Keratinocyte (primary cell): ENCODE measurements at regions not wholly inside any gene's neighbourhood (a gene's known extent, or its start where the extent isn't known, plus 50 kb on each side); places are given as distances from the start of the nearest gene placed in this dataset.

Experiments used
- DNase-seq: peaks from one replicate; pipeline ENCODE4 v3.0.0-alpha.2; 2011; ENCODE audit warnings: low read depth, missing footprints, low spot score
- FAIRE-seq: peaks from 2 replicates; lab custom pipeline; 2011; peaks lifted over from hg19 to GRCh38; lab: Jason Lieb, UNC
- H2AFZ ChIP-seq: 2 replicates; pipeline ENCODE4 v1.6.0; 2012; ENCODE audit warnings: low read length, control low read depth, inconsistent platforms; ENCODE audit not compliant: control insufficient read depth
- H3K27ac ChIP-seq: 2 replicates; pipeline ENCODE4 v1.5.1; 2011; ENCODE audit warnings: low read length; ENCODE audit not compliant: control insufficient read depth, insufficient read depth
- H3K27me3 ChIP-seq: 3 replicates; pipeline ENCODE4 v1.6.0; 2011; ENCODE audit warnings: low read length; ENCODE audit not compliant: control insufficient read depth, insufficient read depth; ENCODE audit errors: extremely low read depth
- H3K36me3 ChIP-seq, 2 experiments: 2 replicates in 1 of 2; 3 replicates in 1 of 2; pipeline ENCODE4 v1.5.1; 2011; ENCODE audit warnings: low read length in 2 of 2, mild to moderate bottlenecking in 1 of 2; ENCODE audit not compliant: control insufficient read depth in 2 of 2, insufficient read depth in 2 of 2; ENCODE audit errors: extremely low read depth in 1 of 2
- H3K4me1 ChIP-seq: 3 replicates; pipeline ENCODE4 v1.5.1; 2011; ENCODE audit warnings: low read length; ENCODE audit not compliant: control insufficient read depth, insufficient read depth; ENCODE audit errors: extremely low read depth
- H3K4me2 ChIP-seq: 3 replicates; pipeline ENCODE4 v1.6.0; 2011; ENCODE audit warnings: low read depth, low read length; ENCODE audit not compliant: control insufficient read depth, insufficient read depth; ENCODE audit errors: extremely low read depth
- H3K4me3 ChIP-seq, 3 experiments: fragments of 200-600 bp in 1 of 3; sonication (generic) in 1 of 3; 2 replicates in 2 of 3; 3 replicates in 1 of 3; pipeline ENCODE4 v1.5.1; 2011 to 2016; ENCODE audit warnings: low read length in 3 of 3, mild to moderate bottlenecking in 3 of 3, control low read depth in 2 of 3, inconsistent platforms in 1 of 3, low read depth in 1 of 3, mixed read lengths in 1 of 3, mixed run types in 1 of 3, moderate library complexity in 1 of 3; ENCODE audit not compliant: control insufficient read depth in 2 of 3, insufficient read depth in 2 of 3; ENCODE audit errors: extremely low read depth in 1 of 3
- H3K79me2 ChIP-seq: 2 replicates; pipeline ENCODE4 v1.6.0; 2012; ENCODE audit warnings: low read length; ENCODE audit not compliant: control insufficient read depth, insufficient read depth
- H3K9ac ChIP-seq: 3 replicates; pipeline ENCODE4 v1.6.0; 2011; ENCODE audit warnings: low read length; ENCODE audit not compliant: control insufficient read depth, insufficient read depth; ENCODE audit errors: extremely low read depth
- H3K9me1 ChIP-seq: 3 replicates; pipeline ENCODE4 v1.6.0; 2011; ENCODE audit warnings: low read length; ENCODE audit not compliant: control insufficient read depth, insufficient read depth; ENCODE audit errors: extremely low read depth
- H3K9me3 ChIP-seq: 2 replicates; pipeline ENCODE4 v1.5.1; 2012; ENCODE audit warnings: low read depth, low read length; ENCODE audit not compliant: control insufficient read depth
- H4K20me1 ChIP-seq: 3 replicates; pipeline ENCODE4 v1.6.0; 2011; ENCODE audit warnings: low read length; ENCODE audit not compliant: control insufficient read depth, insufficient read depth; ENCODE audit errors: extremely low read depth
- EZH2 ChIP-seq: IDR thresholded peaks from one replicate; pipeline ENCODE4 v1.6.1; 2012; ENCODE audit warnings: inconsistent platforms, mild to moderate bottlenecking, low read length, moderate library complexity
- dilution Hi-C: fragments of 300-500 bp; cut with MboI; formaldehyde crosslinking; loops from one replicate; pipeline ENCODE4 v1.7.0; 2020; ENCODE audit warnings: low sequenced_read_pairs; ENCODE audit not compliant: extremely low pct_ligation_motif_present
- TF ChIP-seq, protein P1 (sequence below), 3 experiments: IDR thresholded peaks in 1 of 3; conservative IDR thresholded peaks in 1 of 3; optimal IDR thresholded peaks in 1 of 3; 2 replicates in 2 of 3; 3 replicates in 1 of 3; pipeline versions ENCODE3 to v1.5.1; 2011; ENCODE audit warnings: low read length in 3 of 3, mild to moderate bottlenecking in 3 of 3, moderate library complexity in 2 of 3, control low read depth in 1 of 3, inconsistent platforms in 1 of 3; ENCODE audit not compliant: insufficient read depth in 2 of 3; ENCODE audit errors: extremely low read depth in 1 of 3

- Histone ChIP-seq H2AFZ (no peak overlapping the region), H3K4me1 (peaks cover 4% of the 10 kb centered on the region), H3K9me3 (no peaks in the 10 kb centered on the region), H3K27ac (no peak overlapping the region), H3K4me2 (no peak overlapping the region), H3K4me3 (no peak overlapping the region), H3K79me2 (no peaks in the 10 kb centered on the region), H3K9ac (no peak overlapping the region), H3K36me3 (no peaks in the 10 kb centered on the region), H4K20me1 (no peaks in the 10 kb centered on the region), H3K9me1 (no peaks in the 10 kb centered on the region), H3K27me3 (no peaks in the 10 kb centered on the region)
- TF ChIP-seq, protein P1, sequence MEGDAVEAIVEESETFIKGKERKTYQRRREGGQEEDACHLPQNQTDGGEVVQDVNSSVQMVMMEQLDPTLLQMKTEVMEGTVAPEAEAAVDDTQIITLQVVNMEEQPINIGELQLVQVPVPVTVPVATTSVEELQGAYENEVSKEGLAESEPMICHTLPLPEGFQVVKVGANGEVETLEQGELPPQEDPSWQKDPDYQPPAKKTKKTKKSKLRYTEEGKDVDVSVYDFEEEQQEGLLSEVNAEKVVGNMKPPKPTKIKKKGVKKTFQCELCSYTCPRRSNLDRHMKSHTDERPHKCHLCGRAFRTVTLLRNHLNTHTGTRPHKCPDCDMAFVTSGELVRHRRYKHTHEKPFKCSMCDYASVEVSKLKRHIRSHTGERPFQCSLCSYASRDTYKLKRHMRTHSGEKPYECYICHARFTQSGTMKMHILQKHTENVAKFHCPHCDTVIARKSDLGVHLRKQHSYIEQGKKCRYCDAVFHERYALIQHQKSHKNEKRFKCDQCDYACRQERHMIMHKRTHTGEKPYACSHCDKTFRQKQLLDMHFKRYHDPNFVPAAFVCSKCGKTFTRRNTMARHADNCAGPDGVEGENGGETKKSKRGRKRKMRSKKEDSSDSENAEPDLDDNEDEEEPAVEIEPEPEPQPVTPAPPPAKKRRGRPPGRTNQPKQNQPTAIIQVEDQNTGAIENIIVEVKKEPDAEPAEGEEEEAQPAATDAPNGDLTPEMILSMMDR (optimal IDR thresholded peaks at IDR 0.05 in 1 of 3, IDR thresholded peaks at IDR 0.05 in 1 of 3, conservative IDR thresholded peaks at IDR 0.05 in 1 of 3; ENCODE audit: extremely low read depth in 1 of 3, insufficient read depth in 2 of 3, low read length in 3 of 3): no peak
- TF ChIP-seq EZH2: no peak
- dilution Hi-C loops: no loop called here
- no peak for DNase-seq
- FAIRE-seq: no peak
These were observed 152.1 kb upstream of the MKI67 start for GRCh38 chr10:128278362-128278761.

DNA sequence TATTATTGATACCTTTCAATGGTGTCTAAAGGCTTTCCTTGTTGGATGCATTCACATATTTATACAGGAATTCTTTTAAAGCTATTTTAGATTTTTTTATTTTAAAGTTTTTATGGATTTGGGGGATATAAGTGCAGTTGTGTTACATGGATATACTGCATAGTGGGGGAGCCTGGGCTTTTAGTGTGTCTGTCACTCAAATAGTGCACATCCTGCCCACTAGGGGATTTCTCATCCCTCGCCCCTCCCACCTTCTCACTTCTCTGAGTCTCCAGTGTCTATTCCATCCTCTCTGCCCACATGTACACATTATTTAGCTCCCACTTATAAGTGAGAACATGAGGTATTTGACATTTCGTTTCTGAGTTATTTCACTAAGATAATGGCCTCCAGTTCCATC is 154.0 kb upstream of the MKI67 start:
- no peak overlapping the region for H3K27ac ChIP-seq
- dilution Hi-C loops: no loop called here
- no peak overlapping the region for H3K4me2 ChIP-seq
- H3K36me3 ChIP-seq: no peaks in the 10 kb centered on the region
- no peaks in the 10 kb centered on the region for H3K79me2 ChIP-seq
- FAIRE-seq (no peak), DNase-seq (no peak)
- H3K27me3 ChIP-seq: peaks cover 4% of the 10 kb centered on the region
- H3K4me3 ChIP-seq: no peak overlapping the region
- H3K4me1 ChIP-seq: peaks cover 4% of the 10 kb centered on the region
- no peaks in the 10 kb centered on the region for H4K20me1 ChIP-seq
- H3K9me3 ChIP-seq: no peaks in the 10 kb centered on the region
- no peaks in the 10 kb centered on the region for H3K9me1 ChIP-seq
- H3K9ac ChIP-seq: no peak overlapping the region
- H2AFZ ChIP-seq: no peak overlapping the region
- TF ChIP-seq, protein P1 (optimal IDR thresholded peaks at IDR 0.05 in 1 of 3, IDR thresholded peaks at IDR 0.05 in 1 of 3, conservative IDR thresholded peaks at IDR 0.05 in 1 of 3; ENCODE audit: extremely low read depth in 1 of 3, insufficient read depth in 2 of 3, low read length in 3 of 3): no peak
